ENCODE measurements at regions not wholly inside any gene's neighbourhood (a gene's known extent, or its start where the extent isn't known, plus 50 kb on each side); places are given as distances from the start of the nearest gene placed in this dataset.
"Not testable (repeated sequence)": the region's sequence is repeated elsewhere in the genome, so short reads cannot be mapped to it uniquely, and the experiment has no call there.

GRCh38 chr17:15802917-15803316 lies 70.8 kb downstream of the TBC1D26 start:
- RAD21 ChIA-PET (ENCODE audit: low non-redundant PET in 1 of 2, low total read pairs in 2 of 2, uncharacterized antibody in 2 of 2, unreplicated experiment in 2 of 2); POLR2A ChIA-PET; BruUV-seq (replicated peaks); H3K4me3 ChIP-seq (replicated peaks in 1 of 2; ENCODE audit: low read depth in 1 of 2, low read length in 2 of 2); ATAC-seq; H3K27ac ChIP-seq (ENCODE audit: low read depth, low read length); H3K9ac ChIP-seq (ENCODE audit: low read length); intact Hi-C loops (cut with micrococcal nuclease); H3K79me2 ChIP-seq (ENCODE audit: insufficient read depth, low read length); H3K4me1 ChIP-seq (ENCODE audit: control insufficient read depth in 1 of 2, insufficient read depth in 2 of 2, low read length in 2 of 2); H3K9me2 ChIP-seq (ENCODE audit: insufficient read depth); DNase-seq (ENCODE audit: low read depth, low spot score); H3K9me3 ChIP-seq (ENCODE audit: control insufficient read depth in 1 of 2, insufficient read depth in 1 of 2, low read depth in 1 of 2, low read length in 2 of 2); CTCF ChIA-PET; H2AFZ ChIP-seq (ENCODE audit: low read depth, low read length, poor library complexity, severe bottlenecking); H4K20me1 ChIP-seq (ENCODE audit: insufficient read depth); H3K4me2 ChIP-seq (ENCODE audit: low read length); H3K27me3 ChIP-seq (ENCODE audit: insufficient read depth, low read length); H3K36me3 ChIP-seq (ENCODE audit: control insufficient read depth in 1 of 2, insufficient read depth in 2 of 2, low read length in 2 of 2): not testable (repeated sequence)

GRCh38 chr17:15806825-15807224 lies 74.7 kb downstream of the TBC1D26 start:
- H3K9ac ChIP-seq (ENCODE audit: low read length); H3K27ac ChIP-seq (ENCODE audit: low read depth, low read length); H2AFZ ChIP-seq (ENCODE audit: low read depth, low read length, poor library complexity, severe bottlenecking); H3K4me3 ChIP-seq (replicated peaks in 1 of 2; ENCODE audit: low read depth in 1 of 2, low read length in 2 of 2); H4K20me1 ChIP-seq (ENCODE audit: insufficient read depth); H3K4me2 ChIP-seq (ENCODE audit: low read length); H3K4me1 ChIP-seq (ENCODE audit: control insufficient read depth in 1 of 2, insufficient read depth in 2 of 2, low read length in 2 of 2); CTCF ChIA-PET; H3K9me3 ChIP-seq (ENCODE audit: control insufficient read depth in 1 of 2, insufficient read depth in 1 of 2, low read depth in 1 of 2, low read length in 2 of 2); H3K36me3 ChIP-seq (ENCODE audit: control insufficient read depth in 1 of 2, insufficient read depth in 2 of 2, low read length in 2 of 2); BruUV-seq (replicated peaks); H3K27me3 ChIP-seq (ENCODE audit: insufficient read depth, low read length); DNase-seq (ENCODE audit: low read depth, low spot score); ATAC-seq; H3K9me2 ChIP-seq (ENCODE audit: insufficient read depth); POLR2A ChIA-PET; RAD21 ChIA-PET (ENCODE audit: low non-redundant PET in 1 of 2, low total read pairs in 2 of 2, uncharacterized antibody in 2 of 2, unreplicated experiment in 2 of 2); intact Hi-C loops (cut with micrococcal nuclease); H3K79me2 ChIP-seq (ENCODE audit: insufficient read depth, low read length): not testable (repeated sequence)

GRCh38 chr17:15813388-15813787 lies 81.3 kb downstream of the TBC1D26 start:
- H3K4me1 ChIP-seq (ENCODE audit: control insufficient read depth in 1 of 2, insufficient read depth in 2 of 2, low read length in 2 of 2); H3K4me3 ChIP-seq (replicated peaks in 1 of 2; ENCODE audit: low read depth in 1 of 2, low read length in 2 of 2): not testable (repeated sequence)
- ATAC-seq, result peak; percentile 55; the same call in 1 of the 2 replicates

GRCh38 chr17:15814003-15814402 lies 81.9 kb downstream of the TBC1D26 start:
- H2AFZ ChIP-seq (ENCODE audit: low read depth, low read length, poor library complexity, severe bottlenecking); H3K79me2 ChIP-seq (ENCODE audit: insufficient read depth, low read length); H4K20me1 ChIP-seq (ENCODE audit: insufficient read depth); H3K9me2 ChIP-seq (ENCODE audit: insufficient read depth); CTCF ChIA-PET; POLR2A ChIA-PET; H3K27me3 ChIP-seq (ENCODE audit: insufficient read depth, low read length); H3K4me1 ChIP-seq (ENCODE audit: control insufficient read depth in 1 of 2, insufficient read depth in 2 of 2, low read length in 2 of 2); ATAC-seq; H3K27ac ChIP-seq (ENCODE audit: low read depth, low read length); BruUV-seq (replicated peaks); intact Hi-C loops (cut with micrococcal nuclease); H3K4me3 ChIP-seq (replicated peaks in 1 of 2; ENCODE audit: low read depth in 1 of 2, low read length in 2 of 2); H3K36me3 ChIP-seq (ENCODE audit: control insufficient read depth in 1 of 2, insufficient read depth in 2 of 2, low read length in 2 of 2); H3K4me2 ChIP-seq (ENCODE audit: low read length); H3K9ac ChIP-seq (ENCODE audit: low read length); H3K9me3 ChIP-seq (ENCODE audit: control insufficient read depth in 1 of 2, insufficient read depth in 1 of 2, low read depth in 1 of 2, low read length in 2 of 2); DNase-seq (ENCODE audit: low read depth, low spot score); RAD21 ChIA-PET (ENCODE audit: low non-redundant PET in 1 of 2, low total read pairs in 2 of 2, uncharacterized antibody in 2 of 2, unreplicated experiment in 2 of 2): not testable (repeated sequence)

More at GRCh38 chr17:15813388-15813787, 81.3 kb downstream of the TBC1D26 start:
- H3K4me2 ChIP-seq (ENCODE audit: low read length); H3K36me3 ChIP-seq (ENCODE audit: control insufficient read depth in 1 of 2, insufficient read depth in 2 of 2, low read length in 2 of 2); POLR2A ChIA-PET; H3K27me3 ChIP-seq (ENCODE audit: insufficient read depth, low read length); BruUV-seq (replicated peaks); RAD21 ChIA-PET (ENCODE audit: low non-redundant PET in 1 of 2, low total read pairs in 2 of 2, uncharacterized antibody in 2 of 2, unreplicated experiment in 2 of 2); H3K27ac ChIP-seq (ENCODE audit: low read depth, low read length); H2AFZ ChIP-seq (ENCODE audit: low read depth, low read length, poor library complexity, severe bottlenecking); H4K20me1 ChIP-seq (ENCODE audit: insufficient read depth); H3K79me2 ChIP-seq (ENCODE audit: insufficient read depth, low read length); H3K9ac ChIP-seq (ENCODE audit: low read length); H3K9me2 ChIP-seq (ENCODE audit: insufficient read depth); CTCF ChIA-PET; H3K9me3 ChIP-seq (ENCODE audit: control insufficient read depth in 1 of 2, insufficient read depth in 1 of 2, low read depth in 1 of 2, low read length in 2 of 2); DNase-seq (ENCODE audit: low read depth, low spot score); intact Hi-C loops (cut with micrococcal nuclease): not testable (repeated sequence)

- H3K4me1 ChIP-seq (ENCODE audit: control insufficient read depth in 1 of 2, insufficient read depth in 2 of 2, low read length in 2 of 2); H2AFZ ChIP-seq (ENCODE audit: low read depth, low read length, poor library complexity, severe bottlenecking); H3K9me3 ChIP-seq (ENCODE audit: control insufficient read depth in 1 of 2, insufficient read depth in 1 of 2, low read depth in 1 of 2, low read length in 2 of 2); H3K9me2 ChIP-seq (ENCODE audit: insufficient read depth); DNase-seq (ENCODE audit: low read depth, low spot score); H3K79me2 ChIP-seq (ENCODE audit: insufficient read depth, low read length); H3K4me3 ChIP-seq (replicated peaks in 1 of 2; ENCODE audit: low read depth in 1 of 2, low read length in 2 of 2); CTCF ChIA-PET; H3K27ac ChIP-seq (ENCODE audit: low read depth, low read length); RAD21 ChIA-PET (ENCODE audit: low non-redundant PET in 1 of 2, low total read pairs in 2 of 2, uncharacterized antibody in 2 of 2, unreplicated experiment in 2 of 2); H3K27me3 ChIP-seq (ENCODE audit: insufficient read depth, low read length); POLR2A ChIA-PET; BruUV-seq (replicated peaks); H3K4me2 ChIP-seq (ENCODE audit: low read length); H4K20me1 ChIP-seq (ENCODE audit: insufficient read depth); ATAC-seq; intact Hi-C loops (cut with micrococcal nuclease); H3K9ac ChIP-seq (ENCODE audit: low read length); H3K36me3 ChIP-seq (ENCODE audit: control insufficient read depth in 1 of 2, insufficient read depth in 2 of 2, low read length in 2 of 2): not testable (repeated sequence)
These were observed 85.8 kb downstream of the TBC1D26 start for GRCh38 chr17:15817861-15818260.

Measured in HCT116 (cell line).